ENCODE measurements at regions not wholly inside any gene's neighbourhood (a gene's known extent, or its start where the extent isn't known, plus 50 kb on each side); places are given as distances from the start of the nearest gene placed in this dataset.

GRCh38 chr2:176390276-176391147, 121.3 kb downstream of the MTX2 start:
- TF ChIP-seq ZC3H10 (CRISPR knock-in tag; IDR thresholded peaks at IDR 0.05): no peak
- no peak for TF ChIP-seq PATZ1 (CRISPR knock-in tag; IDR thresholded peaks at IDR 0.05; ENCODE audit: borderline replicate concordance)
- TF ChIP-seq TCF4 (CRISPR knock-in tag; IDR thresholded peaks at IDR 0.05; ENCODE audit: borderline replicate concordance): no peak
- no peak for TF ChIP-seq ZFP30 (CRISPR knock-in tag; IDR thresholded peaks at IDR 0.05)
- no peak for TF ChIP-seq ZNF565 (CRISPR knock-in tag; conservative IDR thresholded peaks at IDR 0.05; ENCODE audit: low read depth)
- no peak for TF ChIP-seq CREB5 (CRISPR knock-in tag; IDR thresholded peaks at IDR 0.05; ENCODE audit: low read depth)
- TF ChIP-seq TOX (CRISPR knock-in tag; IDR thresholded peaks at IDR 0.05; ENCODE audit: borderline replicate concordance): no peak
- no peak for TF ChIP-seq ZNF70 (CRISPR knock-in tag; IDR thresholded peaks at IDR 0.05)
- TF ChIP-seq CSRNP3 (CRISPR knock-in tag; IDR thresholded peaks at IDR 0.05): no peak
- TF ChIP-seq PPARA (CRISPR knock-in tag; IDR thresholded peaks at IDR 0.05; ENCODE audit: borderline replicate concordance): no peak
- TF ChIP-seq ISL1 (CRISPR knock-in tag; IDR thresholded peaks at IDR 0.05): no peak
- TF ChIP-seq GLIS3 (CRISPR knock-in tag; IDR thresholded peaks at IDR 0.05): no peak
